Endodermal cell (in vitro differentiated cells): ENCODE measurements at regions not wholly inside any gene's neighbourhood (a gene's known extent, or its start where the extent isn't known, plus 50 kb on each side); places are given as distances from the start of the nearest gene placed in this dataset.
A peak's percentile ranks its signal among the peaks of the same experiment; 100 is the strongest.

Source experiments
- DNase-seq: peaks from one replicate; pipeline ENCODE4 v3.0.0-alpha.2; 2017
- H3K27ac ChIP-seq: 2 replicates; pipeline ENCODE4 v1.5.1; 2013; ENCODE audit warnings: mild to moderate bottlenecking, low read depth, low read length, moderate library complexity
- H3K27me3 ChIP-seq: 2 replicates; pipeline ENCODE4 v1.6.1; 2013; ENCODE audit warnings: mild to moderate bottlenecking, low read length, moderate library complexity; ENCODE audit not compliant: insufficient read depth, control insufficient read depth, poor library complexity, severe bottlenecking
- H3K36me3 ChIP-seq: 2 replicates; pipeline ENCODE4 v1.7.0; 2013; ENCODE audit warnings: mild to moderate bottlenecking, low read length, moderate library complexity; ENCODE audit not compliant: control insufficient read depth, insufficient read depth
- H3K4me1 ChIP-seq: one replicate; pipeline ENCODE4 v1.7.0; 2013; ENCODE audit warnings: low read length; ENCODE audit not compliant: control insufficient read depth, insufficient read depth
- H3K4me3 ChIP-seq: 2 replicates; pipeline ENCODE4 v1.5.1; 2013; ENCODE audit warnings: mild to moderate bottlenecking, low read length, moderate library complexity
- H3K9ac ChIP-seq: 2 replicates; pipeline ENCODE4 v1.6.1; 2013; ENCODE audit warnings: mild to moderate bottlenecking, low read length, moderate library complexity; ENCODE audit not compliant: poor library complexity, severe bottlenecking; ENCODE audit errors: extremely low read depth
- H3K9me3 ChIP-seq: 2 replicates; pipeline ENCODE4 v1.6.1; 2013; ENCODE audit warnings: mild to moderate bottlenecking, low read length, moderate library complexity; ENCODE audit not compliant: control insufficient read depth
- H3K27ac Mint-ChIP-seq: 2 replicates; pipeline ENCODE4 v1.8.0; 2020; ENCODE audit warnings: mixed read lengths
- H3K27me3 Mint-ChIP-seq: 2 replicates; pipeline ENCODE4 v1.8.0; 2021; ENCODE audit warnings: mild to moderate bottlenecking, mixed read lengths; ENCODE audit not compliant: insufficient read depth
- H3K36me3 Mint-ChIP-seq: 2 replicates; pipeline ENCODE4 v1.8.0; 2020; ENCODE audit warnings: low read depth, mixed read lengths
- H3K4me1 Mint-ChIP-seq: 2 replicates; pipeline ENCODE4 v1.8.0; 2020; ENCODE audit warnings: mixed read lengths
- H3K4me3 Mint-ChIP-seq: 2 replicates; pipeline ENCODE4 v1.8.0; 2020; ENCODE audit warnings: mild to moderate bottlenecking, moderate library complexity, mixed read lengths
- H3K9me3 Mint-ChIP-seq: 2 replicates; pipeline ENCODE4 v1.8.0; 2020; ENCODE audit warnings: mild to moderate bottlenecking, mixed read lengths
- WGBS, 2 experiments: methylation state at CpG; one replicate each; pipeline versions ENCODE4 v1.1.5 to v1.1.7; 2013; ENCODE audit warnings: missing lambda C conversion rate in 2 of 2, mixed read lengths in 1 of 2; ENCODE audit not compliant: insufficient coverage in 1 of 2, insufficient read length in 1 of 2; 5-methylcytosine and 5-hydroxymethylcytosine counted together
- TF ChIP-seq, protein P1 (sequence below): fragments of 200-600 bp; sonication (generic); conservative IDR thresholded peaks from 2 replicates; pipeline ENCODE4 v1.5.0; 2021; ENCODE audit warnings: antibody characterized with exemption, mild to moderate bottlenecking

DNA sequence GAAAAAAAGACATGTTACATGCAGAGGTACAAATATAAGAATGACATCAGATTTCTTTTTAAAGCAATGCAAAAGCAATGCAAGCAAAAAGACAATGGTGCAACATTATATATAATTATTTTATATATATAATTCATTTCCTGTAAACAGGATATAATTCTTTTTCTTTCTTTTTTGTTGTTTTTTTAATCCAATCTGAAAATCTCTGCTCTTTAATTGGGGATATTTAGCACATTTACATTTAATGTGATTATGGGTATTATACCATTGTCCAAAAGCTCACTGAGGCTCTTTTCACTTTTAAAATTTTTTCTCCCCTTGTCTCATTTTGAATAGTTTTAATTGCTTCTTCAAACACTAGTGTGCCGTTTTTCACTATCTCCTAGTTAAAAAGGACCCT lies 148.9 kb downstream of the FGF18 start:
- H3K4me1 ChIP-seq, result no peaks in the 10 kb centered on the region
- DNase-seq, result no peak
- no peaks in the 10 kb centered on the region for H3K27me3 Mint-ChIP-seq
- TF ChIP-seq, protein P1, sequence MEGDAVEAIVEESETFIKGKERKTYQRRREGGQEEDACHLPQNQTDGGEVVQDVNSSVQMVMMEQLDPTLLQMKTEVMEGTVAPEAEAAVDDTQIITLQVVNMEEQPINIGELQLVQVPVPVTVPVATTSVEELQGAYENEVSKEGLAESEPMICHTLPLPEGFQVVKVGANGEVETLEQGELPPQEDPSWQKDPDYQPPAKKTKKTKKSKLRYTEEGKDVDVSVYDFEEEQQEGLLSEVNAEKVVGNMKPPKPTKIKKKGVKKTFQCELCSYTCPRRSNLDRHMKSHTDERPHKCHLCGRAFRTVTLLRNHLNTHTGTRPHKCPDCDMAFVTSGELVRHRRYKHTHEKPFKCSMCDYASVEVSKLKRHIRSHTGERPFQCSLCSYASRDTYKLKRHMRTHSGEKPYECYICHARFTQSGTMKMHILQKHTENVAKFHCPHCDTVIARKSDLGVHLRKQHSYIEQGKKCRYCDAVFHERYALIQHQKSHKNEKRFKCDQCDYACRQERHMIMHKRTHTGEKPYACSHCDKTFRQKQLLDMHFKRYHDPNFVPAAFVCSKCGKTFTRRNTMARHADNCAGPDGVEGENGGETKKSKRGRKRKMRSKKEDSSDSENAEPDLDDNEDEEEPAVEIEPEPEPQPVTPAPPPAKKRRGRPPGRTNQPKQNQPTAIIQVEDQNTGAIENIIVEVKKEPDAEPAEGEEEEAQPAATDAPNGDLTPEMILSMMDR, result no peak
- no peak overlapping the region for H3K27ac Mint-ChIP-seq
- H3K9ac ChIP-seq, result no peak overlapping the region
- peaks cover 34% of the 10 kb centered on the region for H3K9me3 Mint-ChIP-seq
- WGBS, 2 experiments, result 90 to 100% methylated on average over 1 of the region's 1 CpG
- H3K36me3 Mint-ChIP-seq, result no peaks in the 10 kb centered on the region
- H3K27me3 ChIP-seq, result no peaks in the 10 kb centered on the region
- H3K4me3 Mint-ChIP-seq, result no peak overlapping the region
- no peaks in the 10 kb centered on the region for H3K36me3 ChIP-seq
- H3K27ac ChIP-seq, result no peak overlapping the region
- H3K4me1 Mint-ChIP-seq, result peaks cover 6% of the 10 kb centered on the region
- H3K4me3 ChIP-seq, result no peak overlapping the region
- H3K9me3 ChIP-seq, result peaks cover 26% of the 10 kb centered on the region

DNA sequence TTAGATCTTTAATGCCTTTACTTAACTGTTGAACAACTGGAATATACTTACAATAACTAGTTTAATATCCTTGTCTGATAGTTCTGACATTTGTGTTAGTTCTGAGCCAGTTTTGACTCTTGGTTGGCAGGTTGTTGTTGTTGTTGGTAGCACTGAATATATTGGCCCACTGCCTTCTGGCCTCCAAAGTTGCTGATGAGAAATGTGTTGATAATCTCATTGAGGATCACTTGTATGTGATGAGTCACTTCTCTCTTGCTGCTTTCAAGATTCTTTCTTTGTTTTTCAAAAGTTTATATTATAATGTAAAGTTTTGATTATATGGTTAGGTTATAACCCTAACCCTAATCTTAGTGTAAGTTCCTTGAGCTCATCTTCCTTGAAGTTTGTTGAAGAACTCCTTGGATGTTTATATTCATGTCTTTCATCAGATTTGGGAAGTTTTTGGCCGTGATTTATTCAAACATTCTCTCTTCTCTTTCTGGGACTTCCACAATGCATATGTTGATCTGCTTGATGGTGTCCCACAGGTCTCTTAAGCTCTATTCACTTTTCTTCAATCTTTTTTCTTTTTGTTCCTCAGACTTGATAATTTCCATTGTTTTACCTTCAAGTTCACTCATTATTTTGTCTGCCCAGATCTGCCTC lies 149.7 kb downstream of the FGF18 start:
- no peaks in the 10 kb centered on the region for H3K36me3 Mint-ChIP-seq
- TF ChIP-seq, protein P1, result no peak
- no peak overlapping the region for H3K27ac Mint-ChIP-seq
- peaks cover 32% of the 10 kb centered on the region for H3K9me3 Mint-ChIP-seq
- Histone ChIP-seq H3K4me3 (peak overlapping the region; percentile 60), H3K27ac (no peak overlapping the region), H3K9ac (no peak overlapping the region), H3K4me1 (no peaks in the 10 kb centered on the region), H3K9me3 (peaks cover 26% of the 10 kb centered on the region), H3K27me3 (no peaks in the 10 kb centered on the region), H3K36me3 (no peaks in the 10 kb centered on the region)
- no peak for DNase-seq
- no peak overlapping the region for H3K4me3 Mint-ChIP-seq
- H3K4me1 Mint-ChIP-seq, result peaks cover 6% of the 10 kb centered on the region
- no peaks in the 10 kb centered on the region for H3K27me3 Mint-ChIP-seq
- WGBS, 2 experiments, result 0% methylated on average over 1 of the region's 1 CpG

DNA sequence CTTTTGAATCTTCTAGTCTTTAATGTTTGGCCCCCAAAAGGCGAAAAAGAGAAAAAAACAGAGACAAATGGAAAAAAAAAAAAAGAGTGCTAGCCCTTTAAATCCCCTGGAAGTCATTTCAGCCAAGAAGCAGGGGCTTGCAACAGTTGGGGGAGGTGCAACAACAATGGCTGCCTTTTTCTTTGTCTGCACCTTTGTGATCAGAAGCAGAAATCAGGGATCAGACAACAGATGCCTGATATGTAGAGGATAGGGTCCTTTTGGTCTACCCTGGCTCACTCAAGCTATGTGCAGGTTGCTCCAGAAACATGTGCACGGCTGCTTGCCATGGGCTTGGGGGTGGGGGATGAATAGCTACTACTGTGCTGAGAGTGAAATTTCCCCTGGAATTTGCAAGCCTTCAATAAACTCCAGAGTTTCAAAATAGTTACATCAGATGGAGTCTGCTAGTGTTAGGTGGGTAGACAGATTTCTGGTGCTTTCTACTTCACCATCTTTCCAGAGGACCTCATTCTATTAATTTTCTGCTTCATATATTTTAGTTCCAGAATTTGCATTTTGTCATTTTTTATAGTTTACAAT lies 150.9 kb downstream of the FGF18 start:
- Mint-ChIP-seq H3K4me1 (peaks cover 6% of the 10 kb centered on the region), H3K27me3 (no peaks in the 10 kb centered on the region), H3K27ac (peak overlapping the region; percentile 3), H3K36me3 (no peaks in the 10 kb centered on the region), H3K4me3 (no peak overlapping the region), H3K9me3 (peaks cover 32% of the 10 kb centered on the region)
- 70 to 74% methylated on average over 1 to 2 of the region's 2 CpGs for WGBS, 2 experiments
- Histone ChIP-seq H3K4me3 (peak overlapping the region; percentile 60), H3K9me3 (peaks cover 26% of the 10 kb centered on the region), H3K9ac (no peak overlapping the region), H3K36me3 (no peaks in the 10 kb centered on the region), H3K27me3 (no peaks in the 10 kb centered on the region), H3K4me1 (no peaks in the 10 kb centered on the region), H3K27ac (no peak overlapping the region)
- TF ChIP-seq, protein P1, result no peak
- DNase-seq, result peak; percentile 61
